Gastroesophageal sphincter (tissue), 3 donors: ENCODE measurements at regions not wholly inside any gene's neighbourhood (a gene's known extent, or its start where the extent isn't known, plus 50 kb on each side); places are given as distances from the start of the nearest gene placed in this dataset.

Experiments
- EP300 ChIP-seq: sonication (generic); formaldehyde crosslinking; IDR thresholded peaks from one replicate; pipeline ENCODE4 v1.6.1; 2017; ENCODE audit warnings: antibody characterized with exemption, mild to moderate bottlenecking
- POLR2A ChIP-seq, 2 donors: fragments of 450-650 bp; IDR thresholded peaks; one replicate each; pipeline ENCODE4 v1.6.1; 2017; ENCODE audit warnings: antibody characterized with exemption in 2 of 2, mild to moderate bottlenecking in 2 of 2, moderate library complexity in 1 of 2
- POLR2AphosphoS5 ChIP-seq: sonication (generic); formaldehyde crosslinking; IDR thresholded peaks from one replicate; pipeline ENCODE4 v1.6.1; 2017; ENCODE audit warnings: antibody characterized with exemption
- TF ChIP-seq, protein P1 (sequence below), 4 experiments: fragments of 200-600 bp in 2 of 4; fragments of 450-650 bp in 2 of 4; sonication (generic) in 1 of 4; IDR thresholded peaks; one replicate each; pipeline ENCODE4 v1.5.1; 2017 to 2019; ENCODE audit warnings: antibody characterized with exemption in 4 of 4, mild to moderate bottlenecking in 2 of 4, moderate library complexity in 2 of 4

DNA sequence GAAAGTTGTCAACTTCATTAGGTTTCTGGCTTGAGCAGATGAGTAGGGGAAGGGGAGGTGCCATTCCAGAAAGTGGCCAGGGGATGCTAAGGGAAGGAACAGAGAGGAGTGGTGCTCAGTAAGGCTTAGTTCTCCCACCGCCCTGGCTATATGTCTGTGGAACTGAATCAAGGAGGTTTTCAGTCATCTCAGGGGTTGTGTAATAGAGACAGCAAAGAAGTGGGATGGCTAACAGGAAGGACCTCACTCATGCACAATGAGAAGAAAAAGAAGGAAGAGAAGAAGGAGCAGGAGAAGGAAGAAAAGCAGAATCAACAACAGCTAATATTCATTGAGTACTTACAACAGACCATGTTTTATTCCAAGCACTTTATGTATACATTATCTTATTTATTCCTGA, 368.7 kb downstream of the MID1IP1 start:
- TF ChIP-seq, protein P1, sequence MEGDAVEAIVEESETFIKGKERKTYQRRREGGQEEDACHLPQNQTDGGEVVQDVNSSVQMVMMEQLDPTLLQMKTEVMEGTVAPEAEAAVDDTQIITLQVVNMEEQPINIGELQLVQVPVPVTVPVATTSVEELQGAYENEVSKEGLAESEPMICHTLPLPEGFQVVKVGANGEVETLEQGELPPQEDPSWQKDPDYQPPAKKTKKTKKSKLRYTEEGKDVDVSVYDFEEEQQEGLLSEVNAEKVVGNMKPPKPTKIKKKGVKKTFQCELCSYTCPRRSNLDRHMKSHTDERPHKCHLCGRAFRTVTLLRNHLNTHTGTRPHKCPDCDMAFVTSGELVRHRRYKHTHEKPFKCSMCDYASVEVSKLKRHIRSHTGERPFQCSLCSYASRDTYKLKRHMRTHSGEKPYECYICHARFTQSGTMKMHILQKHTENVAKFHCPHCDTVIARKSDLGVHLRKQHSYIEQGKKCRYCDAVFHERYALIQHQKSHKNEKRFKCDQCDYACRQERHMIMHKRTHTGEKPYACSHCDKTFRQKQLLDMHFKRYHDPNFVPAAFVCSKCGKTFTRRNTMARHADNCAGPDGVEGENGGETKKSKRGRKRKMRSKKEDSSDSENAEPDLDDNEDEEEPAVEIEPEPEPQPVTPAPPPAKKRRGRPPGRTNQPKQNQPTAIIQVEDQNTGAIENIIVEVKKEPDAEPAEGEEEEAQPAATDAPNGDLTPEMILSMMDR (IDR thresholded peaks at IDR 0.05): no peak
- no peak for TF ChIP-seq POLR2A (IDR thresholded peaks at IDR 0.05)
- TF ChIP-seq EP300: no peak
- TF ChIP-seq POLR2AphosphoS5: no peak
